ENCODE measurements at regions not wholly inside any gene's neighbourhood (a gene's known extent, or its start where the extent isn't known, plus 50 kb on each side); places are given as distances from the start of the nearest gene placed in this dataset.

- Histone ChIP-seq H3K4me1 (no peaks in the 10 kb centered on the region), H3K27me3 (no peaks in the 10 kb centered on the region), H3K36me3 (no peaks in the 10 kb centered on the region), H3K9me3 (no peaks in the 10 kb centered on the region), H3K4me3 (no peak overlapping the region), H3K9ac (ENCODE audit: low read depth in 2 of 2, low read length in 2 of 2) (no peak overlapping the region), H3K27ac (no peak overlapping the region)
- TF ChIP-seq, protein P1, sequence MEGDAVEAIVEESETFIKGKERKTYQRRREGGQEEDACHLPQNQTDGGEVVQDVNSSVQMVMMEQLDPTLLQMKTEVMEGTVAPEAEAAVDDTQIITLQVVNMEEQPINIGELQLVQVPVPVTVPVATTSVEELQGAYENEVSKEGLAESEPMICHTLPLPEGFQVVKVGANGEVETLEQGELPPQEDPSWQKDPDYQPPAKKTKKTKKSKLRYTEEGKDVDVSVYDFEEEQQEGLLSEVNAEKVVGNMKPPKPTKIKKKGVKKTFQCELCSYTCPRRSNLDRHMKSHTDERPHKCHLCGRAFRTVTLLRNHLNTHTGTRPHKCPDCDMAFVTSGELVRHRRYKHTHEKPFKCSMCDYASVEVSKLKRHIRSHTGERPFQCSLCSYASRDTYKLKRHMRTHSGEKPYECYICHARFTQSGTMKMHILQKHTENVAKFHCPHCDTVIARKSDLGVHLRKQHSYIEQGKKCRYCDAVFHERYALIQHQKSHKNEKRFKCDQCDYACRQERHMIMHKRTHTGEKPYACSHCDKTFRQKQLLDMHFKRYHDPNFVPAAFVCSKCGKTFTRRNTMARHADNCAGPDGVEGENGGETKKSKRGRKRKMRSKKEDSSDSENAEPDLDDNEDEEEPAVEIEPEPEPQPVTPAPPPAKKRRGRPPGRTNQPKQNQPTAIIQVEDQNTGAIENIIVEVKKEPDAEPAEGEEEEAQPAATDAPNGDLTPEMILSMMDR (IDR thresholded peaks at IDR 0.05): no peak
- no peak for DNase-seq
- intact Hi-C loops (cut with DNase I): no loop called here
Measured at GRCh38 chr9:16314476-16314875, 556.0 kb downstream of the BNC2 start.

DNA sequence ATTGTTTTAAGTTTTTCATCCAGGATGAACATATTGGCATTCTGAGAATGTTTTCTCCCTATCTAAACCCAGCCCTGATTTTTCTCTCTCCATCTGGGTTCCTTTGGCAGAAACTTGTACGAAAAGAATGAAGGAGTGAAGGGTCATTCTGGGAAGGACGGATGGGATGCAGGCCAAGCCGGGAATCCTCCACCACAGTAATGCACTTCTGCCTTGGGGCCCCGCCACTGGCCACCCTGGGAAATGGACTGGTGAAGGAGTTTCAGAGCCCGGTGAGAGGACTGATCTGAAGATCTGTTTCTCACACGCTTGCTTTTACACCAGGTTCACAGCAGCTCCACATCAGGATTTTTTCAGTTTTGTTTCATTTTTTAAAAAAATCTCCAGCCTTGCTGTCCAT lies 554.8 kb downstream of the BNC2 start:
- H3K36me3 ChIP-seq: no peaks in the 10 kb centered on the region
- H3K4me1 ChIP-seq: no peaks in the 10 kb centered on the region
- H3K9me3 ChIP-seq: no peaks in the 10 kb centered on the region
- H3K9ac ChIP-seq (ENCODE audit: low read depth in 2 of 2, low read length in 2 of 2): no peak overlapping the region
- TF ChIP-seq, protein P1 (IDR thresholded peaks at IDR 0.05): no peak
- H3K27ac ChIP-seq: no peak overlapping the region
- H3K27me3 ChIP-seq: no peaks in the 10 kb centered on the region
- no peak for DNase-seq
- intact Hi-C loops (cut with DNase I): no loop called here
- H3K4me3 ChIP-seq: no peak overlapping the region

DNA sequence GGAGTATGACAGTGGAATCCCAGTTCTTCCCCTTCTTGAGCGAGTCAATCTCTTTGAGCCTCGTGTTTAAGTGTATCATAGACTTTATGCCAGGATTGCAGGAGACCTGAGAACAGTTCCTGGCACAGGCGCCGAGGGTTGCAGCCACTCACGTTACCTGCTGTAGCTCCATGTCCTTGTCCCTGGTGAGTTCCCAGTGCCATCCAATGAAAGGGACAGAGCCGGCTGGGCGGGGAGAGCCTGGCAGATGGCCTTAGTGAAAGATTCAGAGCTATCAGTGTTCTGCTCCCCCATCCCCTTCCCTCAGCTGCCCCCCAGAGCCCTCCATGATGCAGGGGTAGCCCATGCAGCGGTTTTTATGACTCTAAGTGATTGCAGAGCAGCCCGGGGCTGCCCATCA lies 554.0 kb downstream of the BNC2 start:
- intact Hi-C loops (cut with DNase I): no loop called here

DNA sequence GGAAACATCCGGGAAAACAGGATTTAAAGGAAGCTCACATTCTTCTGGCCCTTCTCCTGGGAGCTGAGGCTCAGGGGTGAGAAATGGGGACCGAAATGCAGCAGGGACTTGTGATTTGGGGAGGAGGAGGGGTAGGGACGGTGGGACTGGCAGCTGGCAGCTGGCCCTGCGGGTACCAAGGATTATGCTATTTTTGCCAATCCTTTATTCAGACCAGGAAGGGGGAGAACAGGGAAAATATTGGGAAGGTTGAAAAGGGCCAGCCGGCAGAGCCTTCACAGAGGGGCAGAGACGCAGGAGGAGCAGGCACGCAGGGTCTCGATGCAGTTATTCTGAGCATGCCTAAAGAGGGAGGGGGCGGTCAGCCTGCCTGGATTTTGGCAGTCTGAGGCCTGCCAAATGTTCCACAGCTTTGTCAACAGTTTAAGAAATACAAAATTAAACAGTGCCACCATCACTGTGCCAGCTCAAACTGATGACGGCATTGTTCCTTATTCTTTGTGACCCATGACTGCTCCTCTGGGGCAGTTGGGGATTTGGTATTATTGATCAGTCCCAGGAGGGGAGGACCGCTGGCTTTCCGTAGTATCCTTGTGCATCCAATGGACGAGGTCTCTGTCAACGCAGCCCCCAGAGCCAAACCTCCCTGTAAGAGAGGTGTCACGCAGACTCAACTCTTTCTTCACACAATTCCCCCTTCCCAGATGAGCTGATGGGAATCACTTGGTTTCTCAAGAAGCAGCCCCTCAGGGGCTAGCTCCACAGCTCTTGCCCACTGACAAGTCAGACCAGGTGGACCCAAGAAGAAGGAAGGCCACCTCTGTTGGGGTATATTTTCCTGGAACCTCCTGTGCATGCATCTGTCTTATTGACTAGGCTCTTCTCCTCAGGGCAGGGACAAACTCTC lies 553.3 kb downstream of the BNC2 start:
- H3K9ac ChIP-seq (ENCODE audit: low read depth in 2 of 2, low read length in 2 of 2): no peak overlapping the region
- intact Hi-C loops (cut with DNase I): no loop called here
- H3K4me3 ChIP-seq: no peak overlapping the region
- H3K27me3 ChIP-seq: no peaks in the 10 kb centered on the region
- H3K4me1 ChIP-seq: no peaks in the 10 kb centered on the region
- no peak for DNase-seq
- no peaks in the 10 kb centered on the region for H3K36me3 ChIP-seq
- no peaks in the 10 kb centered on the region for H3K9me3 ChIP-seq
- H3K27ac ChIP-seq: no peak overlapping the region
- TF ChIP-seq, protein P1 (IDR thresholded peaks at IDR 0.05): no peak

More for the DNA sequence above, 554.0 kb downstream of the BNC2 start:
- Histone ChIP-seq H3K4me1 (no peaks in the 10 kb centered on the region), H3K9ac (ENCODE audit: low read depth in 2 of 2, low read length in 2 of 2) (no peak overlapping the region), H3K27ac (no peak overlapping the region), H3K9me3 (no peaks in the 10 kb centered on the region), H3K36me3 (no peaks in the 10 kb centered on the region), H3K4me3 (no peak overlapping the region), H3K27me3 (no peaks in the 10 kb centered on the region)
- TF ChIP-seq, protein P1 (IDR thresholded peaks at IDR 0.05): no peak
- DNase-seq: no peak

DNA sequence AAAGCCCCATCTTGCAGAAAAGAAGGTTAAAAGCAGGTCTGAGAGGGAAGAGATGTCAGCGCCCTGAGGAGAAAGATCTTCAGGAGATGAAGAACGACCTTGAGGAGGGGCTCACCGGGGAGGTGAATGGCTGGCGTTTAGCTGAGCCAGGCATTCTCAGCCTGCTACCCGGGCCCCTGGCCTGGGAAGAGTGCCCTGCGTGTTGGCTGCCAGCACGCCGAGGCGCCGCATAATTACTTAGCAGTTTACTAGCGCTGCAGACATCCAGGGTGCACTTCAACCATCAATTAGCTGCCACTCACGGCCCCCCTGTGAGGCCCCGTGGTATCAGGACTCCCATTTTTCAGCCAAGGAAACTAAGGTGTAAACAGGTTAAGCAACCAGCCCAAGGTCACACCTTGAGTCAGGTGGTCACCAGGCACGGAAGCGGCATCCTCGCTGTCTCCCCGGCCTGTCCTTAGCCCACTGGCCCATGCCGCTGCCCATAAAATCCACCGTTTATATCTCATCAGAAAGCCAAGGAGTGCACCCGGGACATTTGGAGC lies 551.9 kb downstream of the BNC2 start:
- Histone ChIP-seq H3K9me3 (no peaks in the 10 kb centered on the region), H3K4me3 (no peak overlapping the region), H3K9ac (ENCODE audit: low read depth in 2 of 2, low read length in 2 of 2) (no peak overlapping the region), H3K27ac (no peak overlapping the region), H3K27me3 (no peaks in the 10 kb centered on the region), H3K4me1 (no peaks in the 10 kb centered on the region), H3K36me3 (no peaks in the 10 kb centered on the region)
- intact Hi-C loops (cut with DNase I): no loop called here
- TF ChIP-seq, protein P1 (IDR thresholded peaks at IDR 0.05): no peak
- DNase-seq: no peak
